H1 (cell line): ENCODE measurements at regions not wholly inside any gene's neighbourhood (a gene's known extent, or its start where the extent isn't known, plus 50 kb on each side); places are given as distances from the start of the nearest gene placed in this dataset.

ENCODE experiments used
- CBX8 ChIP-seq: fragments of 300-800, 300-1000 bp; sonication (generic); IDR thresholded peaks from 2 replicates; pipeline ENCODE4 v1.7.1; 2016; ENCODE audit warnings: low read depth, low read length, borderline replicate concordance
- CHD7 ChIP-seq: fragments of 300-600 bp; sonication (generic); IDR thresholded peaks from 2 replicates; pipeline ENCODE4 v1.7.1; 2012; ENCODE audit warnings: low read length, moderate library complexity, mild to moderate bottlenecking, inconsistent platforms; ENCODE audit not compliant: insufficient replicate concordance
- NRF1 ChIP-seq: IDR thresholded peaks from 2 replicates; pipeline ENCODE4 v1.6.1; 2011; ENCODE audit warnings: mild to moderate bottlenecking, low read depth, low read length, improper control_type of control experiment
- TBP ChIP-seq: IDR thresholded peaks from 2 replicates; pipeline ENCODE4 v1.6.1; 2011; ENCODE audit warnings: low read depth, low read length, improper control_type of control experiment
- TCF12 ChIP-seq: IDR thresholded peaks from 2 replicates; pipeline ENCODE4 v1.6.1; 2011; ENCODE audit warnings: low read depth, mild to moderate bottlenecking, low read length

DNA sequence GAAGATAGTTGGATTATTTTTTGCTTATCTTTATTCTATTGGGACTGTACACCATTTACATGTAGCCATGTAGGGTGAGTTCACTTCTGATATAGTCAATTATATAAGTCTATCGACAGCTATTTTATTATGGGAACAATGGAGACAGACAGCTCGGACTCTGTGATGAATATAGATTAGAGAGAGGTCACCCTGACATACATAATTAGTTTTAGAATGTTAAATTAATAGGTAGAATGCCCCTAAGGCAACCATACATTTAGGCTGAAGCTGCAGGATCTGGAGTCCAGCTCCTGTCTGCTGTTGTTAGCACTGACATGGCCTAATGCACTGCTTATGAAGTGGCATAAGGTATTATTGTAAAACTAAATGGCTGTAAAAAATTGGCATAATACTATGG is 700.8 kb downstream of the MAT2B start (continued):
- no peak for TF ChIP-seq CHD7
- no peak for TF ChIP-seq TCF12
- no peak for TF ChIP-seq NRF1
- TF ChIP-seq TBP, result no peak
- no peak for TF ChIP-seq CBX8
- TF ChIP-seq, all 59 proteins: peak for 0
